ENCODE measurements at regions not wholly inside any gene's neighbourhood (a gene's known extent, or its start where the extent isn't known, plus 50 kb on each side); places are given as distances from the start of the nearest gene placed in this dataset.
"Not testable (repeated sequence)": the region's sequence is repeated elsewhere in the genome, so short reads cannot be mapped to it uniquely, and the experiment has no call there.

GRCh38 chr14:25322784-25323183 is 272.8 kb upstream of the STXBP6 start:
- no peaks in the 10 kb centered on the region for H3K9me3 ChIP-seq (ENCODE audit: control insufficient read depth, low read depth, low read length)
- Mint-ChIP-seq H3K9me3 (peaks cover 4 to 59% of the 10 kb centered on the region in 2 experiments; a peak in 3 of 5 replicates), H3K27me3 (ENCODE audit: low read depth) (no peaks in the 10 kb centered on the region; the same call in none of the 2 replicates), H3K4me3 (no peak overlapping the region), H3K36me3 (ENCODE audit: insufficient read depth in 1 of 3, low read depth in 3 of 3) (peaks cover 0 to 21% (median 0%) of the 10 kb centered on the region in 3 experiments; a peak in 2 of 7 replicates), H3K27ac (no peak overlapping the region), H3K4me1 (no peaks in the 10 kb centered on the region)
- H4K8ac ChIP-seq (replicated peaks; ENCODE audit: insufficient read length, low read depth, low read length): no peak overlapping the region
- no peak overlapping the region for H2BK12ac ChIP-seq (ENCODE audit: insufficient read length, low read depth, low read length)
- no peak overlapping the region for H3K23ac ChIP-seq (ENCODE audit: insufficient read length, low read depth, low read length)
- no peak overlapping the region for H4K5ac ChIP-seq (ENCODE audit: insufficient read length, low read depth, low read length)
- DNase-seq: no peak
- no peak overlapping the region for H3K4me2 ChIP-seq (ENCODE audit: insufficient read depth, insufficient read length, low read length)
- no peaks in the 10 kb centered on the region for H3K79me1 ChIP-seq (ENCODE audit: insufficient read depth, low read depth, low read length, poor library complexity, severe bottlenecking)
- no peak overlapping the region for H2BK120ac ChIP-seq (ENCODE audit: low read depth, low read length, poor library complexity, severe bottlenecking)
- no peak overlapping the region for H2AFZ ChIP-seq (ENCODE audit: low read length)
- no peak overlapping the region for H2AK5ac ChIP-seq (ENCODE audit: insufficient read length, low read length)
- no peak overlapping the region for H3K18ac ChIP-seq (ENCODE audit: insufficient read length, low read depth, low read length)
- no peak overlapping the region for H3K4ac ChIP-seq (ENCODE audit: low read depth, low read length)
- H2BK15ac ChIP-seq (ENCODE audit: low read depth, low read length): no peak overlapping the region
- H3T11ph ChIP-seq (ENCODE audit: low read length): no peak overlapping the region
- H3K79me2 ChIP-seq (ENCODE audit: insufficient read depth, low read length): no peaks in the 10 kb centered on the region
- H4K91ac ChIP-seq (ENCODE audit: insufficient read length, low read depth, low read length): no peak overlapping the region
- H3K4me1 ChIP-seq (ENCODE audit: insufficient read depth, low read length): no peaks in the 10 kb centered on the region
- H2BK5ac ChIP-seq (ENCODE audit: insufficient read length, low read length): no peak overlapping the region
- H3K23me2 ChIP-seq (ENCODE audit: insufficient read length, low read depth, low read length, poor library complexity, severe bottlenecking): no peaks in the 10 kb centered on the region
- no peak for TF ChIP-seq CTCF (conservative IDR thresholded peaks at IDR 0.05)
- H4K20me1 ChIP-seq (ENCODE audit: control insufficient read depth, insufficient read depth, insufficient read length): no peaks in the 10 kb centered on the region
- H3K56ac ChIP-seq (ENCODE audit: insufficient read length, low read depth, low read length): no peak overlapping the region
- no peaks in the 10 kb centered on the region for H3K27me3 ChIP-seq (ENCODE audit: insufficient read depth, low read length)
- no peak overlapping the region for H3K27ac ChIP-seq (ENCODE audit: insufficient read length, low read depth, low read length)
- H2BK20ac ChIP-seq (ENCODE audit: low read depth, low read length, poor library complexity, severe bottlenecking): no peak overlapping the region
- WGBS (ENCODE audit: extremely low coverage, insufficient read length, low lambda C conversion rate): no CpG with 5 or more reads among the region's 1 CpG
- H3K9ac ChIP-seq (ENCODE audit: extremely low read depth, insufficient read length, low read length): no peak overlapping the region
- H3K14ac ChIP-seq (ENCODE audit: insufficient read depth, low read length): no peak overlapping the region

GRCh38 chr14:25316007-25316406 is 266.1 kb upstream of the STXBP6 start:
- H3K23ac ChIP-seq (ENCODE audit: insufficient read length, low read depth, low read length); H3K79me1 ChIP-seq (ENCODE audit: insufficient read depth, low read depth, low read length, poor library complexity, severe bottlenecking); H2AFZ ChIP-seq (ENCODE audit: low read length); H4K8ac ChIP-seq (replicated peaks; ENCODE audit: insufficient read length, low read depth, low read length); H3K9me3 ChIP-seq (ENCODE audit: control insufficient read depth, low read depth, low read length); DNase-seq; H3K23me2 ChIP-seq (ENCODE audit: insufficient read length, low read depth, low read length, poor library complexity, severe bottlenecking); H3K27me3 Mint-ChIP-seq (ENCODE audit: low read depth); H3K27ac Mint-ChIP-seq; H3T11ph ChIP-seq (ENCODE audit: low read length); H3K18ac ChIP-seq (ENCODE audit: insufficient read length, low read depth, low read length); H3K4me1 ChIP-seq (ENCODE audit: insufficient read depth, low read length); H3K56ac ChIP-seq (ENCODE audit: insufficient read length, low read depth, low read length); H3K4me2 ChIP-seq (ENCODE audit: insufficient read depth, insufficient read length, low read length); H3K79me2 ChIP-seq (ENCODE audit: insufficient read depth, low read length); H2BK20ac ChIP-seq (ENCODE audit: low read depth, low read length, poor library complexity, severe bottlenecking); H4K91ac ChIP-seq (ENCODE audit: insufficient read length, low read depth, low read length); H2BK12ac ChIP-seq (ENCODE audit: insufficient read length, low read depth, low read length); H3K27me3 ChIP-seq (ENCODE audit: insufficient read depth, low read length); H3K4me3 Mint-ChIP-seq; H3K9ac ChIP-seq (ENCODE audit: extremely low read depth, insufficient read length, low read length); H2BK120ac ChIP-seq (ENCODE audit: low read depth, low read length, poor library complexity, severe bottlenecking); H2AK5ac ChIP-seq (ENCODE audit: insufficient read length, low read length); H2BK15ac ChIP-seq (ENCODE audit: low read depth, low read length); H3K4me1 Mint-ChIP-seq; H4K20me1 ChIP-seq (ENCODE audit: control insufficient read depth, insufficient read depth, insufficient read length); H3K14ac ChIP-seq (ENCODE audit: insufficient read depth, low read length); H2BK5ac ChIP-seq (ENCODE audit: insufficient read length, low read length); H4K5ac ChIP-seq (ENCODE audit: insufficient read length, low read depth, low read length); H3K4ac ChIP-seq (ENCODE audit: low read depth, low read length); H3K27ac ChIP-seq (ENCODE audit: insufficient read length, low read depth, low read length): not testable (repeated sequence)
- Mint-ChIP-seq H3K9me3 (peaks cover 8 to 69% of the 10 kb centered on the region in 2 experiments; a peak in 4 of 5 replicates), H3K36me3 (ENCODE audit: insufficient read depth in 1 of 3, low read depth in 3 of 3) (peaks cover 0 to 24% (median 0%) of the 10 kb centered on the region in 3 experiments; a peak in 2 of 7 replicates)
- WGBS (ENCODE audit: extremely low coverage, insufficient read length, low lambda C conversion rate): no CpG with 5 or more reads among the region's 6 CpGs
